Upper lobe of right lung (tissue), 1 donor: ENCODE measurements at regions not wholly inside any gene's neighbourhood (a gene's known extent, or its start where the extent isn't known, plus 50 kb on each side); places are given as distances from the start of the nearest gene placed in this dataset.

Source experiments
- ATAC-seq: fragments of 200-7000 bp; cut with Tn5 transposase; one replicate; pipeline ENCODE4 v1.9.1; 2020; ENCODE audit warnings: mild to moderate bottlenecking, moderate library complexity
- DNase-seq: peaks from one replicate; pipeline ENCODE4 v3.0.0-alpha.2; 2020
- H3K27ac ChIP-seq: fragments of 200-600 bp; one replicate; pipeline ENCODE4 v1.8.0; 2022
- H3K27me3 ChIP-seq: fragments of 200-600 bp; one replicate; pipeline ENCODE4 v1.8.0; 2022; ENCODE audit warnings: mild to moderate bottlenecking
- H3K36me3 ChIP-seq: fragments of 200-600 bp; one replicate; pipeline ENCODE4 v1.8.0; 2022
- H3K4me1 ChIP-seq: fragments of 200-600 bp; one replicate; pipeline ENCODE4 v1.8.0; 2022
- H3K4me3 ChIP-seq: fragments of 200-600 bp; one replicate; pipeline ENCODE4 v1.8.0; 2022; ENCODE audit warnings: mild to moderate bottlenecking
- H3K9me3 ChIP-seq: fragments of 200-600 bp; one replicate; pipeline ENCODE4 v1.8.0; 2022
- CTCF ChIP-seq: fragments of 200-600 bp; IDR thresholded peaks from one replicate; pipeline ENCODE4 v1.8.0; 2022; ENCODE audit warnings: antibody characterized with exemption
- intact Hi-C: fragments of 100-400 bp; cut with DNase I; formaldehyde crosslinking; loops from one replicate; pipeline ENCODE4 v1.11.0; 2022
- donor health status: DM: no; HTN: yes; CAD: no; lungs with severe emphysema.

- intact Hi-C loops: no loop called here
- H3K27ac ChIP-seq: no peak overlapping the region
- DNase-seq (no peak), ATAC-seq (no peak)
- H3K27me3 ChIP-seq: no peaks in the 10 kb centered on the region
- H3K4me3 ChIP-seq: no peak overlapping the region
- TF ChIP-seq CTCF: no peak
- no peaks in the 10 kb centered on the region for H3K36me3 ChIP-seq
- H3K9me3 ChIP-seq: no peaks in the 10 kb centered on the region
- H3K4me1 ChIP-seq: no peaks in the 10 kb centered on the region
Observed at GRCh38 chr2:107001964-107002696, 116.2 kb upstream of the ST6GAL2 start.

- Histone ChIP-seq H3K4me1 (no peaks in the 10 kb centered on the region), H3K4me3 (no peak overlapping the region), H3K9me3 (no peaks in the 10 kb centered on the region), H3K27me3 (no peaks in the 10 kb centered on the region), H3K36me3 (no peaks in the 10 kb centered on the region), H3K27ac (no peak overlapping the region)
- TF ChIP-seq CTCF: no peak
- ATAC-seq (no peak), DNase-seq (no peak)
- intact Hi-C loops: no loop called here
Observed at GRCh38 chr2:107002735-107003134, 116.8 kb upstream of the ST6GAL2 start.

DNA sequence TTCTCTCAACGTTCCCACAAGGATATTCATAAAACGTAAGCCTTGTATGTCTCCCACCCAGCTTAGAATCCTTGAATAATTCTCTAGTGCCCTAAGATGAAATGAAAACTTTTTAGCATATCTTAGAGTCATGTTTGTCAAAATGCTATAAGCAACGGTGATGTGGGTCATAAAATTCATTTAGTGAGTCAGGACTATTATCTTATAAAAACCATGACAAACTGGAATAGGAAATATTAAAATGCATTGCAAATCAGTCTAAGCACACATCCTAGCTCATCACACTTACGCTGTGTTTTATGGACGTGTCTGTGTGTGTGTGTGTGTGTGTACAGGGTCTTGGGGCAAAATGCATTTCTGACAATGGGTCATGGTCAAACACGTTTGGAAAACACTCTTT, 119.9 kb upstream of the ST6GAL2 start:
- no peak for TF ChIP-seq CTCF
- no peaks in the 10 kb centered on the region for H3K9me3 ChIP-seq
- ATAC-seq (no peak), DNase-seq (no peak)
- H3K36me3 ChIP-seq: no peaks in the 10 kb centered on the region
- intact Hi-C loops: no loop called here
- no peaks in the 10 kb centered on the region for H3K27me3 ChIP-seq
- no peaks in the 10 kb centered on the region for H3K4me1 ChIP-seq
- no peak overlapping the region for H3K27ac ChIP-seq
- H3K4me3 ChIP-seq: no peak overlapping the region

DNA sequence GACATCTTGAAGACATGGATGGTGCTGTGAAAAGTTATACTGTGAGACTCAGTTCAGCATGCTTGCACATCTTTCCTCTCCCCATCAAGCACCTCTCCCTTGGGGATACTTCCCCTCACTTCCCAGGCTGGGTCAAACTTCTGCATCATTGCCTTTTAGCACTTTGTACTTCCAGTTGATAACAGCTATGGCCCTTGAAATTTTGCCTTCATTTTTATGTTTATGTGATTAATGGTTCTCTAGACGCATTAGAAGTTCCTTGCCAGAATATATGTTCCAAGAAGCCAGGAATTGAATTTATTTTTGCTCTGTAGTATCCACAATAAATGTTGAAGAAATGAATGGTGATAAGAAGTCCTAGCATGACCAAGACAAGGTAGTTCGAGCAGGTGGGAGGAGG, 120.9 kb upstream of the ST6GAL2 start:
- H3K27ac ChIP-seq: no peak overlapping the region
- H3K27me3 ChIP-seq: no peaks in the 10 kb centered on the region
- no peaks in the 10 kb centered on the region for H3K36me3 ChIP-seq
- H3K4me3 ChIP-seq: no peak overlapping the region
- no peak for TF ChIP-seq CTCF
- no peaks in the 10 kb centered on the region for H3K4me1 ChIP-seq
- intact Hi-C loops: no loop called here
- H3K9me3 ChIP-seq: no peaks in the 10 kb centered on the region
- ATAC-seq: no peak
- no peak for DNase-seq

DNA sequence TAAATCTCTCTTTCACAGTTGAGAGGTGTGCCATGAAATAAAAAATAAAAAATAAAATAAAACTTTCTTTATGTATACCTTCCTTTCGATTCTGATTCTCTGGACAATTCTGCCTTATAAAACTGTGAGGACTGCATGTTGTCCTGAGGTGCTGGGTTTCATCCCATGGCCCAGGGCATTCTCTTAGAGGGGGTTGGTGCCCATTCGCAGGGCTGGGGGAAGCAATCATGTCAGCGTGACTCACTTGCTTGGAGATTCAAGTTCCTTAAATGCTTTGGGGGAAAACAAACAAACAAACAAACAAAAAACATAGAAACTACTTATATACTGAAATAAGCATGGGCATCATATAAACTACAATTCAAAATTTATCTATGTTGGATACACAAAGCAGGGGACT, 122.0 kb upstream of the ST6GAL2 start:
- Histone ChIP-seq H3K9me3 (no peaks in the 10 kb centered on the region), H3K27me3 (no peaks in the 10 kb centered on the region), H3K4me1 (no peaks in the 10 kb centered on the region), H3K4me3 (no peak overlapping the region), H3K36me3 (no peaks in the 10 kb centered on the region), H3K27ac (no peak overlapping the region)
- ATAC-seq: no peak
- DNase-seq: no peak
- intact Hi-C loops: no loop called here
- no peak for TF ChIP-seq CTCF

DNA sequence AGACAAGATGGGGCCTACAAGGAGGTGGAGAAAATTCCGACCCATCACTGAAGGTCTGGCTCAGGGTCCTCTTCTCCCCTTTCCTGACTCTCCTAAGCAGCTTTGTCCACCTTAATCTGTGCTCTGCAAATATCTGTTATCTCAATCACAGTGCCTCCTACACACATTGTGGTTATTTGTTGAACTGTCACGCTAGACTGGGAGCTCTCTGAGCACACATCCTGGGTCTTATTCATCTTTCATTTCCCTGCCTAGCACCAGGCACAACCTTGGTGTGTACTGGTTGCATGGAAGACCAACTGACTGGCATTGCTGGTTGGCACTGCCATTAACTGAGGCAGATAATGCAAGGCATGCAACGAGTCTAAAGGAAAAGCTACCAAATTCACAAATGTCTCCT, 122.9 kb upstream of the ST6GAL2 start:
- Histone ChIP-seq H3K27ac (no peak overlapping the region), H3K27me3 (no peaks in the 10 kb centered on the region), H3K36me3 (no peaks in the 10 kb centered on the region), H3K9me3 (no peaks in the 10 kb centered on the region), H3K4me1 (no peaks in the 10 kb centered on the region), H3K4me3 (no peak overlapping the region)
- ATAC-seq (no peak), DNase-seq (no peak)
- intact Hi-C loops: no loop called here
- no peak for TF ChIP-seq CTCF
